ENCODE measurements at regions not wholly inside any gene's neighbourhood (a gene's known extent, or its start where the extent isn't known, plus 50 kb on each side); places are given as distances from the start of the nearest gene placed in this dataset.

DNA sequence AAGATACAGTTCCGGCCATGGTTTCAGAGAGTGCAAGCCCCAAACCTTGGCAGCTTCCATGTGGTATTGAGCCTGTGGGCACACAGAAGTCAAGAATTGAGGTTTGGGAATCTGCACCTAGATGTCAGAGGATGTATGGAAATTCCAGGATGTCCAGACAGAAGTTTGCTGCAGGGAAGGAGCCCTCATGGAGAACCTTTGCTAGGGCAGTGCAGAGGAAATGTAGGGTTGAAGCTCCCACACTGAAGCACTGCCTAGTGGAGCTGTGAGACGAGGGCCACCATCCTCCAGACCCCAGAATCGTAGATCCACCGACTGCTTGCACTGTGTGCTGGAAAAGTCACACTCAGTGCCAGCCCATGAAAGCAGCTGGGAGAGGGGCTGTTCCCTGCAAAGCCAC lies 267.5 kb downstream of the OGFRL1 start:
- TF ChIP-seq POLR2A (IDR thresholded peaks at IDR 0.05), result no peak
- TF ChIP-seq, protein P1, sequence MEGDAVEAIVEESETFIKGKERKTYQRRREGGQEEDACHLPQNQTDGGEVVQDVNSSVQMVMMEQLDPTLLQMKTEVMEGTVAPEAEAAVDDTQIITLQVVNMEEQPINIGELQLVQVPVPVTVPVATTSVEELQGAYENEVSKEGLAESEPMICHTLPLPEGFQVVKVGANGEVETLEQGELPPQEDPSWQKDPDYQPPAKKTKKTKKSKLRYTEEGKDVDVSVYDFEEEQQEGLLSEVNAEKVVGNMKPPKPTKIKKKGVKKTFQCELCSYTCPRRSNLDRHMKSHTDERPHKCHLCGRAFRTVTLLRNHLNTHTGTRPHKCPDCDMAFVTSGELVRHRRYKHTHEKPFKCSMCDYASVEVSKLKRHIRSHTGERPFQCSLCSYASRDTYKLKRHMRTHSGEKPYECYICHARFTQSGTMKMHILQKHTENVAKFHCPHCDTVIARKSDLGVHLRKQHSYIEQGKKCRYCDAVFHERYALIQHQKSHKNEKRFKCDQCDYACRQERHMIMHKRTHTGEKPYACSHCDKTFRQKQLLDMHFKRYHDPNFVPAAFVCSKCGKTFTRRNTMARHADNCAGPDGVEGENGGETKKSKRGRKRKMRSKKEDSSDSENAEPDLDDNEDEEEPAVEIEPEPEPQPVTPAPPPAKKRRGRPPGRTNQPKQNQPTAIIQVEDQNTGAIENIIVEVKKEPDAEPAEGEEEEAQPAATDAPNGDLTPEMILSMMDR (IDR thresholded peaks at IDR 0.05), result no peak
- intact Hi-C loops (cut with DNase I; ENCODE audit: low total_unique reads), result no loop called here
- Histone ChIP-seq H3K27ac (no peak overlapping the region), H3K27me3 (no peaks in the 10 kb centered on the region), H3K4me3 (no peak overlapping the region), H3K4me1 (no peaks in the 10 kb centered on the region), H3K36me3 (no peaks in the 10 kb centered on the region), H3K9me3 (no peaks in the 10 kb centered on the region)
- DNase-seq, result no peak

DNA sequence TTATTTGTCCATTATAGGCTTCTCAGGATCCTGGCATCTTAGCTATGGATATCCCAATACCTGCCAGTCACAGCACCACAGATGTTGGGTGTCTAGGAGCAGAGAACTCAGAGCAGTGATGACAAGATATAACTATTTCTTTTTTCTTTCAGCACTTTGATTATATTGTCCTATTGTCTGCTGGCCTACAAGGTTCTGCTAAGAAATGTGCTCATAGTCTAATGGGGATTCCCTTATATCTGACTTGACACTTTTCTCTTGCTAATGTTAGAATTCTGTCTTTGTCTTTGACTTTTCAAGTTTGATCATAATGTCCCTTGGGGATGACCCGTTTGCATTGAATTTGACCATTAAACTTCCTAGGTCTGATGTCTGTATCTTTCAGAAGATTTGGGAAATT lies 270.4 kb downstream of the OGFRL1 start:
- no peak overlapping the region for H3K4me3 ChIP-seq
- intact Hi-C loops (cut with DNase I; ENCODE audit: low total_unique reads), result no loop called here

GRCh38 chr6:71567562-71567961 lies 279.0 kb downstream of the OGFRL1 start:
- no peaks in the 10 kb centered on the region for H3K36me3 ChIP-seq
- TF ChIP-seq, protein P1 (IDR thresholded peaks at IDR 0.05), result no peak
- TF ChIP-seq POLR2A (IDR thresholded peaks at IDR 0.05), result no peak
- no peak overlapping the region for H3K4me3 ChIP-seq
- no peak overlapping the region for H3K27ac ChIP-seq
- no peak for DNase-seq
- no peaks in the 10 kb centered on the region for H3K4me1 ChIP-seq
- no peaks in the 10 kb centered on the region for H3K9me3 ChIP-seq
- H3K27me3 ChIP-seq, result no peaks in the 10 kb centered on the region
- intact Hi-C loops (cut with DNase I; ENCODE audit: low total_unique reads), result no loop called here

More for the DNA sequence above, 270.4 kb downstream of the OGFRL1 start:
- no peak for TF ChIP-seq POLR2A (IDR thresholded peaks at IDR 0.05)
- TF ChIP-seq, protein P1 (IDR thresholded peaks at IDR 0.05), result no peak
- Histone ChIP-seq H3K36me3 (no peaks in the 10 kb centered on the region), H3K27ac (no peak overlapping the region), H3K9me3 (no peaks in the 10 kb centered on the region), H3K27me3 (no peaks in the 10 kb centered on the region), H3K4me1 (no peaks in the 10 kb centered on the region)
- no peak for DNase-seq

DNA sequence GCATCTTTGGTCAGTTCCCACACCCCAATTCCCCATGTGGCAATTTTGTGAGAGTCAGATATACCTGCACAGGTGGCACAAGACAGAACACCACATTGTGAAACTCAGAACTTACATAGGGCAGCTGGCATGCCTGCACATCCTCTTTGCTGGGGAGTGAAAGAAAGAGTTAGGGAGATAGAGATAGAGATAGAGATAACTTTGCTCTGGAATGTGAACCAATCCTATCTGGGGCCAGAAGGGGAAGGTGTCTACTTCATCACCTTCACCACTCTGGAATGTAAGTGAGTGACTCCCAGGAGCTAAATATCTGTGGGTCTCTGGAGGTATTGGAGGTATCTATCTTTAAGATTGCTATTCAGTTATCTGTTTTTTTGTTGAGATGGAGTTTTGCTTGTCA lies 289.2 kb downstream of the OGFRL1 start:
- Histone ChIP-seq H3K27me3 (no peaks in the 10 kb centered on the region), H3K9me3 (no peaks in the 10 kb centered on the region), H3K4me1 (no peaks in the 10 kb centered on the region), H3K27ac (no peak overlapping the region), H3K4me3 (no peak overlapping the region), H3K36me3 (no peaks in the 10 kb centered on the region)
- intact Hi-C loops (cut with DNase I; ENCODE audit: low total_unique reads), result no loop called here
- no peak for TF ChIP-seq POLR2A (IDR thresholded peaks at IDR 0.05)
- TF ChIP-seq, protein P1 (IDR thresholded peaks at IDR 0.05), result no peak
- DNase-seq, result no peak

DNA sequence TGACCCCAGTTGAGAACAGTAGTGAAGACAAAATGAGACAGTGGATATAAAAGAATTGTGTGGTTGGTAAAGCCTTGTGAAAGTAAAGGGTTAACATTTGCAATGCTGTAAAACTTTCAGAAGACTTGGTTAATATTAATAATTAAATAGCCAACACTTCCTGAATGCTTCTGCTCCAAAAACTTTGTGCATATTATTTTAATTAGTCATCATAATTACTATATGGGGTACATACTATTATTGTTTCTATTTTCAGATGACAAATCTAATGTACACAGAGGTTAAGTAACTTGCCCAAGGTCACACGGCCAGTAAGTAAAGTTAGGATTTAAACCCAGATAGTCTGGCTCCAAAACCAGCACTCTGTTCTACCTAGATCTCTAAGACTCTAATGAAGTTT lies 291.3 kb downstream of the OGFRL1 start:
- Histone ChIP-seq H3K9me3 (no peaks in the 10 kb centered on the region), H3K4me3 (no peak overlapping the region), H3K27ac (no peak overlapping the region), H3K4me1 (no peaks in the 10 kb centered on the region), H3K36me3 (no peaks in the 10 kb centered on the region), H3K27me3 (no peaks in the 10 kb centered on the region)
- DNase-seq, result no peak
- intact Hi-C loops (cut with DNase I; ENCODE audit: low total_unique reads), result no loop called here
- TF ChIP-seq POLR2A (IDR thresholded peaks at IDR 0.05), result no peak

- Histone ChIP-seq H3K4me1 (no peaks in the 10 kb centered on the region), H3K27ac (no peak overlapping the region), H3K4me3 (no peak overlapping the region), H3K9me3 (no peaks in the 10 kb centered on the region), H3K36me3 (no peaks in the 10 kb centered on the region), H3K27me3 (no peaks in the 10 kb centered on the region)
- no peak for TF ChIP-seq POLR2A (IDR thresholded peaks at IDR 0.05)
- TF ChIP-seq, protein P1 (IDR thresholded peaks at IDR 0.05), result no peak
- intact Hi-C loops (cut with DNase I; ENCODE audit: low total_unique reads), result no loop called here
- no peak for DNase-seq
Measured at GRCh38 chr6:71582820-71583219, 294.2 kb downstream of the OGFRL1 start.

Measured in uterus (tissue), 3 donors.